DMS79 (cell line): ENCODE measurements at regions not wholly inside any gene's neighbourhood (a gene's known extent, or its start where the extent isn't known, plus 50 kb on each side); places are given as distances from the start of the nearest gene placed in this dataset.

Experiments used
- DNase-seq: peaks from one replicate; lab custom pipeline; 2025; lab: John Stamatoyannopoulos, UW

- no peak for DNase-seq
Observed at GRCh38 chrX:107560980-107561379, 67.3 kb upstream of the PRPS1 start.

GRCh38 chrX:107561468-107562215 lies 66.7 kb upstream of the PRPS1 start:
- DNase-seq, result no peak

DNA sequence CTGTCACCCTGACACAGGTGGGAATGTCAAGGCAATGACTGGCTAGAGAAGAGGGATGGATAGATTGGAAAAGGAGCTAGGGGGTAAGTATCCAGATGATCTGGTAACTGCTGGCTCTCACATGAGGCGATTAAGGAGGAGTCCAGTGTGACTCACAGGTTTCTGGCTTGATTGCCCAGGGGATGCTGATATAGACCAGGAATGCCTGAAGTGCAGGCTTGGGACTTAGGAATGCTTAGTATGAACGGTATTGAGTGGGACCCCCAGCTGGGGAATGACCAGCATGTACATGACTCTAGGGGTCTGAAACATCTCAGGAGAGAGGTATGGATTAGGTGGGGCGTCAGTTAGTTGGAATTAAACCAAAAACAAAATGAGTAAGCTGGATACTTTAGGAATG lies 65.8 kb upstream of the PRPS1 start:
- DNase-seq, result no peak

GRCh38 chrX:107563824-107564223 lies 64.5 kb upstream of the PRPS1 start:
- DNase-seq, result peak; percentile 71

- no peak for DNase-seq
Observed at GRCh38 chrX:107565015-107565414, 63.3 kb upstream of the PRPS1 start.

- peak; percentile 26 for DNase-seq
Observed at GRCh38 chrX:107565931-107566603, 62.2 kb upstream of the PRPS1 start.

DNA sequence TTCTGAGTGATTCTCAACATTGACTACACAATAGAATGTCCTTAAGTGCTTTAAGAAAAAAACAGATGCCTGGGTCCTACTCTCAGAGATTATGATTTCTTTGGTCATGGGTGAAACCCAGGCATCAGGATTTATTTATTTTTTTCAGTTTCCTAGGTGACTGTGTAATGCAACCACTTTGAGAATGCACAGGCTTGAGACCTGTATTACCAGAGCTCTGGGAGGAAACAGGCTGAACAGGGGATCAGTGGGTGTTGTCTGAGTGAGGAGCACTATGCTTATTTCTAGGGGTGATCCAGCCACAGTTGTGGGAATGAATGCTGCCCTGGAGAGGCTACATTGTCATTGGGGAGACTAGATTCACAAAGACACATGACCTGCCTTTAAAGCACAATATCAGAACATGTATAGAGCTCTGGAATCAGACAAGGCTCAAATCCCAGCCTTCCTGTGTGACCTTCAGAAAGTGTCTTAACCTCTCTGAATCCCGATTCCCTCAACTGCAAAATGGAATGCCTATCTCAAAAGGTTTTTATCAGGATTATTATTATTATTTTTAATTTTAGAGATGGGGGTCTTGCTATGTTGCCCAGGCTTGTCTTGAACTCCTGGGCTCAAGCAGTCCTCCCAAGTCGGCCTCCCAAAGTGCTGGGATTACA lies 61.6 kb upstream of the PRPS1 start:
- no peak for DNase-seq

- DNase-seq, result peak; percentile 61
Observed at GRCh38 chrX:107567370-107567769, 60.9 kb upstream of the PRPS1 start.

GRCh38 chrX:107571296-107571998 lies 56.9 kb upstream of the PRPS1 start:
- no peak for DNase-seq

- DNase-seq, result no peak
Observed at GRCh38 chrX:107573016-107573415, 55.3 kb upstream of the PRPS1 start.

- DNase-seq, result no peak
Observed at GRCh38 chrX:107574054-107574683, 54.1 kb upstream of the PRPS1 start.

DNA sequence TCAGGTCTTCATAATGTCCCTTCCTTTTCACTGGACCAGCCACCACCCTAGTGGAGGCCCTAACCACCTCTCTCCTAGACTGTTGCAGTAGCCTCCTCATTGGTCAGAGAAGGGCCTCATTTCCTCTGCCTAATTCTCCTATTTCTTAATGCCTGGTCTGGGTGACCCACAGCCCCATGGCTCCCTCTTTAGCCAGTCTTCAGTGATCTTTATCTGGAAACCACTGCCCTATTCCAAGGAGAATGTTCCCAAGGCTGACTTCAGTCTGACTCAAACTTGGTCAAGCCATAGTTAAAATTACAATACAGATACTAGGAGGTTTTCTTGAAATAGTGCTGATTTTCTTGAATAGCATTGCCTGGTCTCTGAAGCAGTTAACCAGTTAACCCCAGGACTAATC lies 53.6 kb upstream of the PRPS1 start:
- no peak for DNase-seq

DNA sequence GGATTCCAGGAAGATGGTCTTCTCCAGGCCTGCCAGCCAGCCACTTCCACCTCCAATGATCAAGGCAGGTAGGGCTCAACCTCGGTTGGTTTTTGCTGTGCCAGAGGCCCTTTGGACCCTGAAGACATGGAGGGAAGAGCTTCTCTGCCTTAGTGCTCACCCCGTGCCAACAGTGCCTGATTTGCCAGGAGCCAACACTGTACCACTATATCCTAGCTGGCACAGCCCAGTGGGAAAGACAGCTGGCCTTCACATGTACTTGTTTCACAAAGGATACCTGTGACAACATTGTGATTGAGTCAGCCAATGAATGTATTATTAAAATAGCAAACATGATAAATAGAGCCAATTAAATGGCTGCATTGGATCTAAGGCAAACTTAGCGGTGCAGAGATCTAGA lies 51.9 kb upstream of the PRPS1 start:
- no peak for DNase-seq

DNA sequence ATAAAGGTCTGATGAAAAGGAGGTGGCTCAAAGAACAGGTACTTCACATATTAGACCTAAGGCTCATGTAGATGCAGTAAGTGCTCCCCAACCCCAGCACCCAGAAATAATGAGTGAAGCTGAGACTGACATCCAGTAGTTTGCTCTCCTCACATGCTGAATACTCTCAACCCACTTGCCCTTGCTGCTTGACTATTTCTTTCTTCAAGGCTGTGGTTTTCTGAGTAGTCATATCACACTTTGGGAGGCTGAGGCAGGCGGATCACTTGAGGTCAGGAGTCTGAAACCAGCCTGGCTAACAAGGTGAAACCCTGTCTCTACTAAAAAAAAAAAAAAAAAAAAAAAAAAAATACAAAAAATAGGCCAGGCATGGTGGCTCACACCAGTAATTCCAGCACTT lies 51.5 kb upstream of the PRPS1 start:
- DNase-seq, result no peak

DNA sequence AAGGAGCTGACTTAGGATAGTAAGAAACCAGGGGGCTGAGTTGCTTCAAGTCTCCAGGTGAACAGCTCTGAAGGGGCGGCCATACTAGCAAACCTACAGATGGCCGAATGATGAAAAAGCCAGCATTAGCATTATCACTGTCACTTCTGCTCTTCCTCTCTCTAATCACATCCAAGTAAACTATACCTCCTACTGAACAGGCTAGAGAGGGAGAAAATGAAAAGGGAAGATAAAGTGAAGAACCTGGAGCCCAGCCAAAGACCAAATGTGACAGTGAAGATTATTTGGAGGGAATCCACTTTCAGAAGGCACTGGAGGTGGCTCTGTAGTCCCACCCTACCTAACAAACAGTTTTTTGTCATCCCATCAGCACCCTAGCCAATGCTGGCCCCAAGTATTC lies 50.4 kb upstream of the PRPS1 start:
- no peak for DNase-seq
